T1000 (cell line): ENCODE measurements at regions not wholly inside any gene's neighbourhood (a gene's known extent, or its start where the extent isn't known, plus 50 kb on each side); places are given as distances from the start of the nearest gene placed in this dataset.
"Not testable (repeated sequence)": the region's sequence is repeated elsewhere in the genome, so short reads cannot be mapped to it uniquely, and the experiment has no call there.

Experiments used
- DNase-seq: peaks from one replicate; lab custom pipeline; 2025; ENCODE audit warnings: mixed read lengths; lab: John Stamatoyannopoulos, UW

DNA sequence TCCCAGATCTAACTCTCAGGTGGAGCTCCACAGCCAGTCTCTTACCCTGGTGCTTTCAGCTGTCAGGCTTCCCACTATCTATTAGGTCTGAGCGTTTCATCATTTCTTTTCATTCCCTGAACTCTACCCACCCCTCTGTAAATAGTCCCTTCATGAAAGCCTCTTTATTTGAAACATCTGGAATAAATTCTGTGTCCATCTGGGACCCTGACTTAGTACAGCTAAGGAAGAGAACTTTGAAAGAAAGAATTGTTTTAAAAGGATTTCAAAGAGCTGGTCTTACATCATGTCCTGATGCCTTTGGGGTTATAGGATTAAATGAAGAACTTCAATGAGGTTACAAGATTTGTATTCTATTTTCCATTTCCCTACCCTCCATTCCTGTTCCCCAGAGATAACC is 388.5 kb upstream of the CA10 start:
- no peak for DNase-seq

DNA sequence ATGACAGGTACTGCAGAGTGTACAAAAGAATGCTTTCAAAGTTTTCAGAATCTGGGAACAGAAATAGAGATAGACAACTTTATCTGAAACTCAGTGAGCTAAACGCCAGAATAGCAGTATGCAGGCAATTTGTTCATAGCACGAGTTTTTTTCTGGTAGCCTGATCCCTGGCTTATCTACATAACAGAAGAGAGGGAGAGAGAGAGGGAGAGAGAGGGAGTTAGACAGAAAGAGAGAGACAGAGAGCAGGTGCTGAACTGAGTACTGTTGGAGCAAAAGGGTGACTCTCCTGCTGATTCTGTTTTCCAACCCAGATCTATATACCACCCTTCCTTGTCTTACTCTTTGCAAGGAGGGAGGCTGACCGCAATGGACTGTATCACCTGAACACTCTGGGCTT is 388.0 kb upstream of the CA10 start:
- DNase-seq, result no peak

DNA sequence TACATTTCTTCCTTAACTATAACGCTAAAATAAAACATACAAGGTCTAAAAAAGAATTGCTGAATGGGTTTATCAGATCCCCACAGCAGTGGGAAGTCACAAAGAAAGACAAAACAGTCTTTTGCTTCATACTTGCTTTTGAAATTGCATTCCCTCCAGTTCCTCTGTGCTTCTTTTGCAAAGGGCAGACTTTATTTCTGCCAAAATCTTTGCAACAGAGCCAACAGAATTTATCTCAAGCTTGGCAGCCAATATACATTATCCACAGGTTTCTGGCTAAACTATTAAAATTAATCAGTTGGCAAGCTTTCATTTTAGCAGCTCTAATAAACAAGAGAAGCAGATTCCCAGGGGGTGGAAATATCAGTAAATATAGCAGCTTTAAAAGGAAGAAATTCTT is 378.9 kb upstream of the CA10 start:
- DNase-seq, result no peak

DNA sequence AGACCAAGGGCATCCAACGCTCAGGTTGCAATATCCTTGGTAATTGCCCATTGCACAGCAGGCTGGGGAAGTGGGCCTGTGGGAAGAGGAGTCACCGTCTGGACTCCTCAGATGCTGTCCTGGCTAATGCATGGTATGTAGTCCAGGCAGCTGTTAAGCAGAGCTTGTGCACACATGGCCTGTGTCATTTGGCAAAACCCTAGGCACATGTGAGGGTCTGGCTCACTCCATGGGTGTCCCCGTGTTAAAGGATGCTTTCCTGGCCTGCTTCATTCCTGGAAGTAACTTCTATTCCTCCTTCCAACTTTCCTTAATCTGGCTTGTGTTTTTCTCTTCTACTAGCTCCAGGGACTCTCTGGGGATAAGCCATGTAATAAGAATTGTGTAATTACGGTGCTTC is 378.0 kb upstream of the CA10 start:
- no peak for DNase-seq

DNA sequence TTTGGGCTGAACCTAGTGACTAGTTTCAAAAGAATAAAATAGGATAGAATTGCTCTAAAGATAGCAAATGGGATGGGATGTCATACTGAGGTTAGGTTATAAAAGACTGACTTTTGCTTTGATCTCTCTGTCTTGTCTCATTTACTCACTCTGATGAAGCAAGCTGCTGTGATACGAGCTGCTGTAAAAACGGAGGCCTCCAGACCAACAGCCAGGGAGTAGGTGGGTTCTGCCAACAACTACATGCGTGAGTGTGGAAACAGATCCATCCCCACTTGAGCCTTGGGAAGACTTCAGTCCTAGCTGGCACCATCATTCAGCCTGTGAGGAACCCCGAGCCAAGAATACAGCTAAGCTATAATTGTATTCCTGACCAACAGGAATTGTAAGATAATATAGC is 373.9 kb upstream of the CA10 start:
- no peak for DNase-seq

DNA sequence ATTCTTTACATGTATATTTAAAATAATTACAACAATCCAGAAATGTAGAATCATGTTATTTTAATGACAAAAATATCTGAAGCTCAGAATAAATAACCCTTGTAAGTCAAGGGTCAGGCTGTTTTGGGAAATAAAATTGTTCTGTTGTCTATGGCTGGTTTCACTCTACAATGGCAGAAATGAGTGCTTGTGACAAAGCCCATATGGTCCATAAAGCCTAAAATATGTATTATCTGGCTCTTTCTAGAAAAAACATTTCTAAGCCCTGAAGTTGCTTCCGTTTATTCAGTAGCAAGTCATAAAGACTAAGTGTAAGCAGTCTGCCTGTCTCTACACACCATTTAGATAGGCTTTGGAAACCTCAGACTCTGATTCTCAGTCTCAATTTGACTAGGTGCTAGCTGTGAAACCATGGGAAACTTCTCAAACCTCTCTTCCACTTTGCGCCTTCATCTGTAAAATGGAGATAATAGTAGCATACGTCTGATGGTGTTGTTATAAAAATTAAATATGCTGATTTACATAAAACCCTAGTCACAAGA is 365.7 kb upstream of the CA10 start:
- DNase-seq, result no peak

DNA sequence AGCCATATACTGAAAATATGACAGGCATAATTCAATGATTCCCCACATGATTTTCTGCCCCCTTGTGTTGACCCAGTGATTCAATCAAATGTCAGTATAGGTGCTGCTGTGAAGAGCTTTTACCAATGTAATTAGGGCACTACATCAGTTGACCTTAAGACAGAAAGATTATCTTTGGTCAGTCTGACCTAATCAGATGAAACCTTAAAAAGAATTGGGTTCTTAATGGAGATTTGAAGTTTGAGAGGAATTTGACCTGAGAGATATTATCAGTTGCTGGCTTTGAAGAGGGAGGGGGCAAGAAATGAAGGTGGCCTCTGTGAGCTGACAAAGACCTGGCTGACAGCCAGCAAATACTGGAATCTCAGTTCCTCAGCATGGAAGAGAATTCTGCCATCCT is 358.7 kb upstream of the CA10 start:
- no peak for DNase-seq

DNA sequence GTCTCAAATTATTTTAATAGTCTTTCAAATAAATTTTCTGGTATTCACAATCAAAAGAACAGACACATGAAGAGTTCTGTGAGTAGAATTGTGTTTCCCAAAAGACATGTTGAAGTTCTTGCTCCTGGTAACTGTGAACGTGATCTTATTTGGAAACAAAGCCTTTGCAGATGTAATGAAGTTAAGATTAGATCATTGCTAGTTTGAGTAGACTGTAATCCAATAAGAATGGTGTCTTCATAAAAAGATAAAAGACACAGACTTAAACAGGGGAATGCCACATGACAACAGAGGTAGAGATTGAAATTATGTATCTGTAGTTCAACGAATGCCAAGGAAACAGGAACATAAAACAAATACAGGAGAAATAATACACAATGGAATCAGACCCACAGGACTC is 357.4 kb upstream of the CA10 start:
- DNase-seq, result no peak

DNA sequence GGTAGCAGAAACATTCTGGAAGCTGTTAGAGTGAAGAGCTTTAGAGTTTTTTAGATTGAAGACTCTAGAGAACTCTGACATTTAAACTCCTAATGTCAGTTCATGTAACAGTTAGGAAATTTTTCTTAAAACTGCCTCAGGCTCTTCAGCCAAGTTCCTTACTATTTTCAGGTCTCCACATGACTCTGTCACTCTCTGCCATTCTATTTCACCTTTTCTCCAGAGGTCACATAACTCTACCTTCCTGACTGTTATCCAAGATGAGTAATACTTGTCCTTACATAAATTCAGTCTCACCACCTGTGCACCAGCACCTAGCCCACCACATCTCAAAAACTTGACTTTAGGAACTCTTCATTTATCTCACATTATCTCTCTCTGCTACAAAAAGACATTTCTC is 347.1 kb upstream of the CA10 start:
- no peak for DNase-seq

DNA sequence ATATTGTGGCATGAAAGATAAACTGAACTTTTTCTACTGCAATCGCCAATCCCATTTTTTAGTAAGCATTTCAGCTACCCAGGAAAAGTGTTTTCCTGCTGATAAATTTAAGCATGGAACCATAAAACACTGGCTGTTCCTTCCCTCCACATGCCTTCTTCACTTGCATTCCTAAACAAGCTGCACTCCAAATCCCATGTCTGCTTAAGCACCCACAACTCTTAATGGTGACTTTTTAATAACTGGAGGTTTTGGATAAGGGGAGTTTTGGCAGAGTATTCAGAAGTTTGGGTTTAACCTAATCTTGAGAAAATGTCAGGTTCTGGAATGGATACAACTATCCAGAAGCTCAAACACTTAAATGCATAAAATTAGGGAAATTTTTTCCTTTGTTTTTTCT is 345.6 kb upstream of the CA10 start:
- no peak for DNase-seq

DNA sequence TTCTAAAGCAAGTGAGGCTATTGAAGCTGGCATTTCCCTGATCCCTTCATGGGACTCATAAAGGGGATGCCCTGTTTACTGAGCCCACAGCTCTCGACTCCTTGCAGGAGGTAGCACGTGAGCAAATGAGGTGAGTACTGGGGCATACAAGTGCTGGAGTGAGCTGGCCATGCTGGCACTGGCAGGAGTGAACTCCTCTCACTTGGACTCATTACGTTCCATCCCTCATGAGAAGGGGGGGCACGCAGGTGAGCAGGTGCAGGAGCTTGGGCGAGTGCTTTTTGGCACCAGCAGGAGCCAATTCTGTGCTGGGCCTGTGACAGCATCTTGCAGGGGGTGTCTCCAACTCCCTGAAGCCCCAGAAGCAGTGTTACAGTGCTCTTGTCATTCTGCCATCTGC is 337.1 kb upstream of the CA10 start:
- DNase-seq, result no peak

DNA sequence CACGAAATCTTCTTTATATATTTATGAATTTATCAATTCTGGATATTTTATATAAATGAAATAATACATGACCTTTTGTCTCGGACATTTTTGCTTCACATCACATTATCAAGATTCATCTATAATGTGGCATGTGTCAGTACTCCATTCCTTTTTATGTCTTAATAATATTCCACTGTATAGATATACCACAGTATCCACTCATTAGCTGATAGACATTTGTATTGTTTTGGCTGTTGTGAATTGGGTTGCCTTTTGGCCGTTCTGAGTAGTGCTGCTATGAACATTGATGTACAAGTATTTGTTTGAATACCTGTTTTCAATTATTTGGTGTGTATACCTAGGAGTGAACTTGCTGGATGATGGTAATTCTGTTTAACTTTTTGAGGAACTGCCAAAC is 323.8 kb upstream of the CA10 start:
- no peak for DNase-seq

DNA sequence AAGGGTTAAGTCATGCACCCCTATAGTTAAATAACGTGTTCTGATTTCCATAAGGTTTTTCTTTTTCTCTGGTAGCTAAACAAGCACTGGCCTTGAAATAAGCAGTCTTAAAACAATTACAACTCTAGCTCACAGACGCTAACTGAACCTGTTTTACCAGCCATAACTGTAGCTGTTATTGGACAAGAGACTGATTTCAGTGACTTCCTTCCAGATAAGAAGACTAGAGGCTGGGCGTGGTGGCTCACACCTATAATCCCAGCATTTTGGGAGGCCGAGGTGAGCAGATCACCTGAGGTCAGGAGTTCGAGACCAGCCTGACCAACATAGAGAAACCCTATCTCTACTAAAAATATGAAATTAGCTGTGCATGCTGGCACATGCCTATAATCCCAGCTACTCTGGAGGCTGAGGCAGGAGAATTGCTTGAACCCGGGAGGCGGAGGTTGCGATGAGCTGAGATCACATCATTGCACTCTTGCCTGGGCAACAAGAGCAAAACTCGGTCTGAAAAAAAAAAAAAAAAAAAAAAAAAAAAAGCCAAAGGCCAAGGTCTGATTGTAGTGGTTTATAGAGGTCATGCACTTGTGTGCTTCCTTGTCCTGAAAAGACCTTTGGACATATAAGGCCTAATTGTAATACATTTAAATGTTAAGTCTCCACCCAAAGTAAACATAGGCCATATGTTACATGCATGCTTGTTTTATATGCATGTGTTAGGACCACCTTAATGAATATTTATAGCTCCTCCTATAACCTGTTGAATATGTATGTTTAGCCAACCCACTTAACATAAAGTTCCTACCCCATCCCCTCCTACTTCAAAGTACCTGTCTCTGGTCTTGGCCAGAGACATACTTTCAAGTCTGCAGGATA is 319.5 kb upstream of the CA10 start:
- no peak for DNase-seq

DNA sequence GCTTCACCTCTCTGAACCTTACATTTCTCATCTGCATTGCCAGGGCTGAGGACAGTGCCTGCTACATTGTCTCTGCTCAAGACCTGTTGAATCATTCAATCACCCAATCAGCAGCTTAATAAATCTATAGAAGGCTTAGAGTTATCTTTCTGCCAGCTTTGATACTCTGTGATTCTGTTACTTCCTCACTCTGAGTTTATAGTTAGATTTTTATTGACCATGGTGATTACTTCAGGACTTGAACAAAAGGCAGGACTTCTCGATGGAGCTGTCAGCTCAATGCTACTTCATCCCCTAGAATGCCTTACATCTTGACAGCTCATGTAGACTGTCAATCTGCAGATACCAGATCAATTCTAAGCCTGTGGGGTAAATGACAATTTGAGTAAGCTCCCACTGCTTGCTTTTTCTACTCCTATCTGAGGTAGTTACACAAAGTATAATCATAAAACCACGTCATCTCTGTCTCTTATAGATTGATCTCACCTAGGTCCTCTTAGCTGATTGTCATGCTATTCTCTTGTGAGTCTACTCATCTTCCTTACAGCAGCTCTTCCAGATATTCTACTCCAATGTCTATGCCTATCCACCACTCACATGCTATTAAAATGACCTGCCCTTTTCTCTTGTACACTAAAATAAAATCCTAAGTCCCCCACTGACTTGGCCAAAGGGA is 318.3 kb upstream of the CA10 start:
- no peak for DNase-seq

DNA sequence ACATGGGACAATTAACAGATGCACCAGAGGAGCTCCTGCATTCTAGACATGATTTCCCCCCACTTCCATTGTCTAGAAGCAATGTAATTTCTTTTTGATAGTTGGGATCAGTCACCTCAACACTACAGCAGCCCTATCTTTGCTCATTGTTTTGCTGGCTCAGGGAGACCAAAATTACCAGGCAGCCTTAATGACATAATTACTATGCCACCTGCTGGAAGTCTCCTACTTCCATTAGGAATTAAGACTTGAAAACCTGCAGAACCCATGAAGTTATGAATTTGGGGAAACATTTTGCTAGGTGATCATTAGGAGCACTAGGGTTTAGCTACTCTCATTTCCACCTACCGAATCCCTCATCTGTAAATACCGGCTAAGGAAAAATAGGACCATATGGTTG is 312.0 kb upstream of the CA10 start:
- DNase-seq, result no peak

DNA sequence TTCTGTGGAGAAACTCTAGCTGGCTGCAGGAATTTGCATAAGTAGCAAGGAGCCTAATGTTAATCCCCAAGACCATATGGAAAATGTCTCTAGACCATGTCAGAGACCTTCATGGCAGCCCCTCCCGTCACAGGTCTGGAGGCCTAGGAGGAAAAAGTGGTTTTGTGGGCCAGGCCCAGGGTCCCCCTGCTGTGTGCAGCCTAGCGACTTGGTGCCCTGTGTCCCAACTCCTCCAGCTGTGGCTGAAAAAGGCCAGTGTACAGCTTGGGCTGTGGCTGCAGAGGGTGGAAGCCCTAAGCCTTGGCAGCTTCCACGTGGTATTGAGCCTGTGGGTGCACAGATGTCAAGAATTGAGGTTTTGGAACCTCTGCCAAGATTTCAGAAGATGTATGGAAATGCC is 306.9 kb upstream of the CA10 start:
- no peak for DNase-seq

DNA sequence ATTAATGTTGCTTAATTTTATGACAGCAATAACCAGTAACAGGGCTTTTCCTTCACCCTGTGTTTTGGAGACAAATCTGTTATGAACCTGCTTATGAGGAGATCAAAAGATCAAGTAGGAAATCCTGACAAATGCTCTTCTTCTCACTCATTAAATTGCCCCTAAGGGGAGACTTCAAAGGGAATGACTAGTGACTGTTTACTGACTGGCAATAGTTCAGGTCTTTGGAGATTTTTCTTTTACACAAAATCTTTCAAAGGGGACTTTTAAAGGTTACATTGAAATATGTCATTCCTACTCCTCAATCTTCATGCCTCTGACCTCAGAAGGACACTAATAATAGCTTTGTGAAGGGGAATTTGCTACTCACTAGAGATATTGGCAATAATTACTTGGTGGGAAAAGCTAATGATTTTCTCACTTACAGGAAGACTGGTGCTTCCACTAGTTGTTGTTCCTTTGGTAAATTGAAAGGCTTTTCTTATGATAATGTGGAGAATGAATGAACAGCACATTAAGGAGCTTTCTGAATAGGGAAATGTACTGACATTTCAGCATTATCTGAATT is 292.9 kb upstream of the CA10 start:
- no peak for DNase-seq

DNA sequence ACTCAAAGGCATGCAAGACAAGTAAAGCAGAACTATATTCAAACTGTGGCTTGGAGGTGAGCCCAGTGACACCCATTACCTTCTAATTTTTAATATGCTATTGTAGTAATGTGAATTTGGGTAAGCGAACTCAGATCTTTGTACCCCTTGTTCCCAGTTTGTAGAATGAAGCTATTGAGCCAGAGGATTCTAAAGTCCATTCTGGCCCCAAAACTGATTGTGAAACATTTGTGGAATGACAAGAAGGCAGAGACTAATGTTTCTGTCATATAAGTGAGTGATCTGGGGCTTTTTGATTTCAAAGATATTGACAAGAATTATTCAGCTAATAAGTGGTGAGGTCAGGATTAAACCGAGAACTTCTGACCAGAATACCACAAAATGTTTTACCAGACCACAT is 283.8 kb upstream of the CA10 start:
- DNase-seq, result no peak

DNA sequence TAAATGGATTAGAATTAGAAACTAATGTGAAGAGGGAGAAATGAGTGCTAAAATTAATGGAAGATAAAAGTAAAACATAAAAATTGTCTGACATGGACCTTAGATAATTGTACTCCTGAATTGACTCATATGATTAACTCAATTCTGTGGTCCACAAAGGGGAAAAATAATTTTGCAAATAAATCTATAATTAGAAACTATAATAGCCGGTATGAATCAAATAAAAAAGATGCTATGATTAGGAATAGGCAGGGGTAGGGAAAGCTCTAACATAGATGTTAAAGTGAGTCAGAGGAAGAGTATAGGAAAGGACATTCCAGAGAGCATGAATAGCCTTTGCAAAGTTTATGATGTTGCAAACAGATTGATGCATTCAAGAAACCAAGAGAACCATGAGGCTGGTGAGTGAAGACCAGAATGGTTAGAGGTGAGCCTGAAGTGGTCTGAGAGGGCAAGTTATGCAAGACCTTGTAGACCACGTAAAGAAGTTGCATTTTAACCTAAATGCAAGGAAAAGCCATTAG is 262.1 kb upstream of the CA10 start:
- no peak for DNase-seq

DNA sequence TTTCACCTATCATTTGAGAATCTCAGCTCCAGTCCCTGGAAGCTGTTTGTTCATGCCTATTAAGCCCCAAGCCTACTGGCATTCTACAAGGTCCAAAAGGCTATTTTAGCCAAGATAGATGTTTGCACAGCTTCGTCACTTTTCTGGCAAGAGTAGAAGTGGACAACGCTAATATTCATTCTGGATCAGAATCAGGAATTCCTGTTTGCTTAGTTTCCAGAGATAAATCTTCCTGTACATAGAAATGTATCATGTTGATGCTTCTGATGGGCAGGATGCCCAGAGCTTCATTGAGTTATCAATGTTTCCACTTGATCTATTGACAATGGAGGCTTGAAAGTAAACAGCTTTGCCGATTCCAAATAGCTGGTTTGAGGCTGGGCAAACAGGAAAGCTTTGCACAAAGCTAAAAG is 260.7 kb upstream of the CA10 start:
- no peak for DNase-seq

DNA sequence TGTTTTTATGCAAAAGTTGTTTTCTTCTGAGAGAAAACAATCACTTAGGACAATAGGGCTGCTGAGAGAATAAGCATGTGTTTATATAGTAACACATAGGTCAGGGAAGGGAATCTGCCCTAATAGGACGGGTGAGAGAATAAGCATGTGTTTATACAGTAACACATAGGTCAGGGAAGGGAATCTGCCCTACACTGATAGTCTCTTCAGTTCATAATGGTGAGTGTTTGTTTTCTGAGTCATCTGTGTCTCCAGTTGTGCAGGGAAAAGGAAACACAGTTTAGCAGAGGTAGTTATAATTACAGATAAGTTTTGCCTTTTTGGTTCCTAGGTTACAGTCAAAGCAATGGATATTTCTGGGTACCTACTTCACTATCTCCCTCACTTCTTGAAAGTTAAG is 252.3 kb upstream of the CA10 start:
- no peak for DNase-seq

DNA sequence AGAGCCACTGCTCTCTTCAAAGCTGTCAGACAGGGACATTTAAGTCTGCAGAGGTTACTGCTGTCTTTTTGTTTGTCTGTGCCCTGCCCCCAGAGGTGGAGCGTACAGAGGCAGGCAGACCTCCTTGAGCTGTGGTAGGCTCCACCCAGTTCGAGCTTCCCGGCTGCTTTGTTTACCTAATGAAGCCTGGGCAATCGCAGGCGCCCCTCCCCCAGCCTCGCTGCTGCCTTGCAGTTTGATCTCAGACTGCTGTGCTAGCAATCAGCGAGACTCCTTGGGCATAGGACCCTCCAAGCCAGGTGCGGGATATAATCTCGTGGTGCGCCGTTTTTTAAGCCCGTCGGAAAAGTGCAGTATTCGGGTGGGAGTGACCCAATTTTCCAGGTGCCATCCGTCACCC is 250.7 kb upstream of the CA10 start:
- DNase-seq, result not testable (repeated sequence)

DNA sequence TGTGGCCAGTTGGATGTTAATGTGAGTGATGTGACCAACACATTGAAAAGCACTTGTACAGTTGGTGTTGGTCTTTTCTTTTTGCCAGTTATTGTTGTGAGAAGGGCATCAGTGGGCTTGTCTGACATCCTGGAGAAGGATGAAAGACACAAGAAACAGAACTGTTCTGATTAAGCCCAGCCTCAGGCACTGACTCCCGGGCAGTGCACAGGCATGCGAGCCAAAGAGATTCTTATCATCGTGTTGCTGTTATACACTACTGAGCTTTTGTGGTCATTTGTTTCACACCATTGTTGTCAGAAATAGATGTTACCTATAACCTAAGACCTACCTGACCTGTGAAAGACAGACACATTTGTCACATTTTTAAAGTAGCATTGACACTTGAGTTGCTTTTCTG is 236.8 kb upstream of the CA10 start:
- DNase-seq, result no peak
